LHCN-M2 (cell line): ENCODE measurements at regions not wholly inside any gene's neighbourhood (a gene's known extent, or its start where the extent isn't known, plus 50 kb on each side); places are given as distances from the start of the nearest gene placed in this dataset.

Experiments
- DNase-seq: peaks from one replicate; pipeline ENCODE4 v3.0.0-alpha.2; 2012; ENCODE audit warnings: low read depth

- peak; percentile 21 for DNase-seq
Observed at GRCh38 chr14:53896726-53897125, 59.9 kb downstream of the BMP4 start.

- DNase-seq: peak; percentile 89
Observed at GRCh38 chr14:53894456-53894855, 62.2 kb downstream of the BMP4 start.

- DNase-seq: no peak
Observed at GRCh38 chr14:53893374-53893773, 63.3 kb downstream of the BMP4 start.

- DNase-seq: no peak
Observed at GRCh38 chr14:53890611-53891101, 66.0 kb downstream of the BMP4 start.

GRCh38 chr14:53888535-53889386 lies 67.9 kb downstream of the BMP4 start:
- no peak for DNase-seq

GRCh38 chr14:53885136-53885640 lies 71.4 kb downstream of the BMP4 start:
- no peak for DNase-seq

GRCh38 chr14:53884601-53885000 lies 72.0 kb downstream of the BMP4 start:
- no peak for DNase-seq

GRCh38 chr14:53883739-53884138 lies 72.9 kb downstream of the BMP4 start:
- DNase-seq: no peak

GRCh38 chr14:53882684-53883083 lies 73.9 kb downstream of the BMP4 start:
- no peak for DNase-seq

GRCh38 chr14:53881921-53882320 lies 74.7 kb downstream of the BMP4 start:
- no peak for DNase-seq

- DNase-seq: peak; percentile 78
Observed at GRCh38 chr14:53881161-53881871, 75.3 kb downstream of the BMP4 start.

GRCh38 chr14:53880761-53881160 lies 75.9 kb downstream of the BMP4 start:
- DNase-seq: no peak

- DNase-seq: no peak
Observed at GRCh38 chr14:53879747-53880146, 76.9 kb downstream of the BMP4 start.

- no peak for DNase-seq
Observed at GRCh38 chr14:53879022-53879686, 77.5 kb downstream of the BMP4 start.

- no peak for DNase-seq
Observed at GRCh38 chr14:53875324-53875897, 81.2 kb downstream of the BMP4 start.

GRCh38 chr14:53874704-53875103 lies 81.9 kb downstream of the BMP4 start:
- no peak for DNase-seq

- DNase-seq: no peak
Observed at GRCh38 chr14:53872681-53873089, 83.9 kb downstream of the BMP4 start.

GRCh38 chr14:53871951-53872350 lies 84.7 kb downstream of the BMP4 start:
- no peak for DNase-seq

GRCh38 chr14:53871011-53871410 lies 85.6 kb downstream of the BMP4 start:
- DNase-seq: no peak

- DNase-seq: no peak
Observed at GRCh38 chr14:53865711-53866110, 90.9 kb downstream of the BMP4 start.

- DNase-seq: no peak
Observed at GRCh38 chr14:53861781-53862180, 94.8 kb downstream of the BMP4 start.

- DNase-seq: no peak
Observed at GRCh38 chr14:53858345-53858684, 98.3 kb downstream of the BMP4 start.
